Ovary (tissue), 3 donors: ENCODE measurements at regions not wholly inside any gene's neighbourhood (a gene's known extent, or its start where the extent isn't known, plus 50 kb on each side); places are given as distances from the start of the nearest gene placed in this dataset.

ENCODE experiments used
- CTCF ChIP-seq, 3 donors: fragments of 450-650 bp in 2 of 3; fragments of 200-600 bp in 1 of 3; IDR thresholded peaks; one replicate each; pipeline versions ENCODE4 v1.5.1 to v1.8.0; 2016 to 2022; ENCODE audit warnings: antibody characterized with exemption in 3 of 3, mild to moderate bottlenecking in 1 of 3
- EP300 ChIP-seq: sonication (generic); formaldehyde crosslinking; IDR thresholded peaks from one replicate; pipeline ENCODE4 v1.6.1; 2017; ENCODE audit warnings: antibody characterized with exemption
- POLR2A ChIP-seq: fragments of 450-650 bp; IDR thresholded peaks from one replicate; pipeline ENCODE4 v1.6.1; 2017; ENCODE audit warnings: antibody characterized with exemption, mild to moderate bottlenecking, moderate library complexity
- donor health status: DM: no; HTN: no; CAD: no.

DNA sequence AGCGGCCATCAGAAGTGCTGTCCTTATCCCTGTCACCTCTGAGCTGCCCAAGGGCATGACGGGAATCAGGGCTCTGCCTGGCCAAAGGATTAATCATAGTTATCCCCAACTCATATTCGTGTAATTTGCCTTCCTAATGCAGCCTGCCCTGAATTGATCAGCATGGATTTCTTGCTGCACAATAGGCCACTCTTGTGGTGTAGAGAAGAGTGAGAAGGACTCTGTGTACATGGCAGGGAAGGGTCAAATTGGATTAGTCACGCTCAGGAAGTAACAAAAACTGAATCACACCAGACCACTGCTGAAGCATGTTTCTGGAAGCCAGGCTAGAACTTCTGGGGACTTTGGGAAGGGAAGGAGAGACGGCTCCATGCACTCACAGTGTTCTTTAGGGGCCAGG, 227.0 kb downstream of the BUB3 start:
- TF ChIP-seq CTCF (IDR thresholded peaks at IDR 0.05) (no peak), POLR2A (no peak), EP300 (no peak)
